Fibroblast of lung (primary cell): ENCODE measurements at regions not wholly inside any gene's neighbourhood (a gene's known extent, or its start where the extent isn't known, plus 50 kb on each side); places are given as distances from the start of the nearest gene placed in this dataset.

Experiments used
- DNase-seq, 2 donors: peaks; one replicate each; pipeline versions ENCODE4 v3.0.0 to v3.0.0-alpha.2; 2010; ENCODE audit warnings: low read depth in 2 of 2
- H2AFZ ChIP-seq: 2 replicates; pipeline ENCODE4 v1.5.1; 2012; ENCODE audit warnings: low read length, control low read depth, inconsistent platforms
- H3K27ac ChIP-seq: 2 replicates; pipeline ENCODE4 v1.5.1; 2011; ENCODE audit warnings: low read length, control low read depth; ENCODE audit not compliant: insufficient read depth
- H3K27me3 ChIP-seq: 2 replicates; pipeline ENCODE4 v1.5.1; 2011; ENCODE audit warnings: mild to moderate bottlenecking, low read length; ENCODE audit not compliant: control insufficient read depth, insufficient read depth
- H3K36me3 ChIP-seq: 2 replicates; pipeline ENCODE4 v1.5.1; 2011; ENCODE audit warnings: low read length; ENCODE audit not compliant: control insufficient read depth, insufficient read depth
- H3K4me1 ChIP-seq: 2 replicates; pipeline ENCODE4 v1.5.1; 2011; ENCODE audit warnings: low read length; ENCODE audit not compliant: control insufficient read depth, insufficient read depth; ENCODE audit errors: extremely low read depth
- H3K4me2 ChIP-seq: 2 replicates; pipeline ENCODE4 v1.5.1; 2011; ENCODE audit warnings: low read length, control low read depth; ENCODE audit not compliant: insufficient read depth; ENCODE audit errors: extremely low read depth
- H3K4me3 ChIP-seq, 4 experiments: fragments of 200-600 bp in 1 of 4; sonication (generic) in 1 of 4; replicated peaks in 1 of 4; 2 replicates each; pipeline ENCODE4 v1.5.1; 2011 to 2016; ENCODE audit warnings: low read length in 4 of 4, low read depth in 3 of 4, mild to moderate bottlenecking in 3 of 4, control low read depth in 2 of 4, inconsistent platforms in 1 of 4, mixed read lengths in 1 of 4; ENCODE audit not compliant: insufficient read depth in 1 of 4; ENCODE audit errors: control extremely low read depth in 1 of 4
- H3K79me2 ChIP-seq: 2 replicates; pipeline ENCODE4 v1.5.1; 2012; ENCODE audit warnings: mild to moderate bottlenecking, low read length, inconsistent platforms; ENCODE audit not compliant: control insufficient read depth, insufficient read depth
- H3K9ac ChIP-seq: 2 replicates; pipeline ENCODE4 v1.5.1; 2011; ENCODE audit warnings: mild to moderate bottlenecking, low read length, control low read depth; ENCODE audit not compliant: insufficient read depth
- H3K9me3 ChIP-seq: 2 replicates; pipeline ENCODE4 v1.5.1; 2012; ENCODE audit warnings: low read depth, low read length; ENCODE audit not compliant: control insufficient read depth, insufficient read depth
- H4K20me1 ChIP-seq: 2 replicates; pipeline ENCODE4 v1.5.1; 2011; ENCODE audit warnings: low read length; ENCODE audit not compliant: control insufficient read depth, insufficient read depth; ENCODE audit errors: extremely low read depth
- CTCF ChIP-seq, 2 donors: IDR thresholded peaks in 1 of 2; conservative IDR thresholded peaks in 1 of 2; 1 replicate in 1 of 2; 2 replicates in 1 of 2; pipeline ENCODE4 v1.5.1; 2011 to 2012; ENCODE audit warnings: low read length in 2 of 2, control low read depth in 1 of 2, inconsistent platforms in 1 of 2, low read depth in 1 of 2, mild to moderate bottlenecking in 1 of 2
- EZH2 ChIP-seq: IDR thresholded peaks from 2 replicates; pipeline ENCODE4 v1.5.1; 2012; ENCODE audit warnings: low read length, control low read depth, mild to moderate bottlenecking; ENCODE audit errors: missing control alignments

DNA sequence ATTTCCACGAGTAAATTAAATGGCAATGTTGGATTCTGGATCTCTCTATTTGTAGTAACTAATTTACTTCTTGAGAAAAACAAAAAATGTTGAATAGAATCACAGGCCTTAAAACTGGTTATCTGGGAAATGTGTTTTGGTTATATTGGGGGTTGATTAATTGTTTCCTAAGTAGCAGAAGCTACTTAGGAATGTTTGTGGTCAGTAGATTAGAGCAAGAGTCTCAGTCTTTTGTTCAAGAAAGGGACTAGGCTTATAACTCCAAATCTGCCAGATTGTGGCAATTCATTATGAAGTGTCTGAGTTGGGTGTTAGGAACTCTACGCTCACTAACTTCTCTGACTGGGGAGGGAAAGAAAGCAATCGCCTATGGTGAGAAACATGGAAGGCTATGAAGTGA is 244.3 kb upstream of the PHYHIPL start:
- Histone ChIP-seq H3K9me3 (no peaks in the 10 kb centered on the region), H3K4me3 (no peak overlapping the region), H3K4me2 (no peak overlapping the region), H3K9ac (no peak overlapping the region), H3K27me3 (no peaks in the 10 kb centered on the region), H3K4me1 (no peaks in the 10 kb centered on the region), H3K27ac (no peak overlapping the region), H3K79me2 (no peaks in the 10 kb centered on the region), H2AFZ (no peak overlapping the region), H3K36me3 (no peaks in the 10 kb centered on the region), H4K20me1 (no peaks in the 10 kb centered on the region)
- no peak for TF ChIP-seq CTCF (conservative IDR thresholded peaks at IDR 0.05 in 1 of 2, IDR thresholded peaks at IDR 0.05 in 1 of 2; ENCODE audit: low read depth in 1 of 2, low read length in 2 of 2)
- no peak for TF ChIP-seq EZH2
- peak in 1 of 2 donors; percentile 97 for DNase-seq

- TF ChIP-seq CTCF (conservative IDR thresholded peaks at IDR 0.05 in 1 of 2, IDR thresholded peaks at IDR 0.05 in 1 of 2; ENCODE audit: low read depth in 1 of 2, low read length in 2 of 2) (no peak), EZH2 (no peak)
- H3K4me2 ChIP-seq = no peak overlapping the region
- peak in 1 of 2 donors; percentile 80 for DNase-seq
Measured at GRCh38 chr10:58932577-58933314, 243.7 kb upstream of the PHYHIPL start.

DNA sequence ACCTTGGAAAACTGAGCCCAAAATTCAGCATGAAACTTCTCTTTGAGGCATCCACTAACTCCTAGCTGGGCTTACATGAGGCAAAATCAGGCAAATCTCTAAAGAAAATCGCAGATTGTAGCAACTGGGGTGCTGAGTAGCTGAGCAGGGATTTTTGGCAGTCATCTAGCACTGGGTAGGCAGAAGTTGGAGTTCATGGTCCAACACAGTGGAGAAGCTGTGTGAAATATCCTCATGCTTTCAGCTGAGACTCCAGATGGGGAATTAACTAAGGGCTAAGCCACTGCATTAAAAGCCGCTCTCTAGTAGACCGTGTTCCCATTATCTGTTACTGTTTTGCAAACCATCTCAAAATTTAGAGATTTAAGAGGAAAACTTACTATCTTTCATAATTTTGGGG is 240.1 kb upstream of the PHYHIPL start:
- Histone ChIP-seq H4K20me1 (no peaks in the 10 kb centered on the region), H3K4me1 (no peaks in the 10 kb centered on the region), H3K4me3 (no peak overlapping the region), H3K27me3 (no peaks in the 10 kb centered on the region), H3K4me2 (no peak overlapping the region), H3K79me2 (no peaks in the 10 kb centered on the region), H3K9me3 (no peaks in the 10 kb centered on the region), H2AFZ (no peak overlapping the region), H3K9ac (no peak overlapping the region), H3K36me3 (no peaks in the 10 kb centered on the region), H3K27ac (no peak overlapping the region)
- TF ChIP-seq CTCF (conservative IDR thresholded peaks at IDR 0.05 in 1 of 2, IDR thresholded peaks at IDR 0.05 in 1 of 2; ENCODE audit: low read depth in 1 of 2, low read length in 2 of 2) (no peak), EZH2 (no peak)
- DNase-seq = no peak

More at GRCh38 chr10:58932577-58933314, 243.7 kb upstream of the PHYHIPL start:
- no peaks in the 10 kb centered on the region for H3K79me2 ChIP-seq
- H3K4me3 ChIP-seq = no peak overlapping the region
- no peak overlapping the region for H3K27ac ChIP-seq
- H4K20me1 ChIP-seq = no peaks in the 10 kb centered on the region
- no peak overlapping the region for H3K9ac ChIP-seq
- H3K4me1 ChIP-seq = no peaks in the 10 kb centered on the region
- no peaks in the 10 kb centered on the region for H3K9me3 ChIP-seq
- no peaks in the 10 kb centered on the region for H3K27me3 ChIP-seq
- H2AFZ ChIP-seq = no peak overlapping the region
- no peaks in the 10 kb centered on the region for H3K36me3 ChIP-seq
